ENCODE measurements at regions not wholly inside any gene's neighbourhood (a gene's known extent, or its start where the extent isn't known, plus 50 kb on each side); places are given as distances from the start of the nearest gene placed in this dataset.

- H3K9ac ChIP-seq (ENCODE audit: low read length) = no peak overlapping the region
- TF ChIP-seq EZH2 (IDR thresholded peaks at IDR 0.05; ENCODE audit: borderline replicate concordance, low read length) (no peak), CTCF (IDR thresholded peaks at IDR 0.05; ENCODE audit: low read length) (no peak)
- no peaks in the 10 kb centered on the region for H4K20me1 ChIP-seq (ENCODE audit: insufficient read depth, low read length)
- no peaks in the 10 kb centered on the region for H3K4me1 ChIP-seq (ENCODE audit: insufficient read depth, low read length, severe bottlenecking)
- H3F3A ChIP-seq (ENCODE audit: insufficient read depth, low read length) = no peaks in the 10 kb centered on the region
- H3K27ac ChIP-seq (ENCODE audit: low read depth, low read length, poor library complexity, severe bottlenecking) = no peak overlapping the region
- H3K9me3 ChIP-seq (ENCODE audit: low read length) = no peaks in the 10 kb centered on the region
- no peaks in the 10 kb centered on the region for H3K9me2 ChIP-seq (ENCODE audit: low read depth, low read length)
- no peak overlapping the region for H3K4me2 ChIP-seq (ENCODE audit: low read length)
- no peaks in the 10 kb centered on the region for H3K79me2 ChIP-seq (ENCODE audit: insufficient read depth, low read length)
- no peaks in the 10 kb centered on the region for H3K36me3 ChIP-seq (ENCODE audit: insufficient read depth, low read length)
- H3K27me3 ChIP-seq (ENCODE audit: insufficient read depth, low read length) = no peaks in the 10 kb centered on the region
- H3K4me3 ChIP-seq (ENCODE audit: low read depth, low read length, poor library complexity, severe bottlenecking) = no peak overlapping the region
- no peak overlapping the region for H2AFZ ChIP-seq (ENCODE audit: low read length)
Observed at GRCh38 chr1:87511449-87511848, 182.8 kb downstream of the LMO4 start.

GRCh38 chr1:87512431-87512830 is 183.8 kb downstream of the LMO4 start:
- Histone ChIP-seq H3K4me2 (ENCODE audit: low read length) (no peak overlapping the region), H3K9ac (ENCODE audit: low read length) (no peak overlapping the region), H3K79me2 (ENCODE audit: insufficient read depth, low read length) (no peaks in the 10 kb centered on the region), H3K9me2 (ENCODE audit: low read depth, low read length) (no peaks in the 10 kb centered on the region), H3K27me3 (ENCODE audit: insufficient read depth, low read length) (no peaks in the 10 kb centered on the region), H3K4me3 (ENCODE audit: low read depth, low read length, poor library complexity, severe bottlenecking) (no peak overlapping the region), H3K27ac (ENCODE audit: low read depth, low read length, poor library complexity, severe bottlenecking) (no peak overlapping the region), H2AFZ (ENCODE audit: low read length) (no peak overlapping the region), H3K4me1 (ENCODE audit: insufficient read depth, low read length, severe bottlenecking) (no peaks in the 10 kb centered on the region), H3K9me3 (ENCODE audit: low read length) (no peaks in the 10 kb centered on the region), H3K36me3 (ENCODE audit: insufficient read depth, low read length) (no peaks in the 10 kb centered on the region), H3F3A (ENCODE audit: insufficient read depth, low read length) (no peaks in the 10 kb centered on the region), H4K20me1 (ENCODE audit: insufficient read depth, low read length) (no peaks in the 10 kb centered on the region)
- TF ChIP-seq CTCF (IDR thresholded peaks at IDR 0.05; ENCODE audit: low read length) (no peak), EZH2 (IDR thresholded peaks at IDR 0.05; ENCODE audit: borderline replicate concordance, low read length) (no peak)

GRCh38 chr1:87513255-87513654 is 184.6 kb downstream of the LMO4 start:
- Histone ChIP-seq H3K9me2 (ENCODE audit: low read depth, low read length) (no peaks in the 10 kb centered on the region), H3K27ac (ENCODE audit: low read depth, low read length, poor library complexity, severe bottlenecking) (no peak overlapping the region), H3F3A (ENCODE audit: insufficient read depth, low read length) (no peaks in the 10 kb centered on the region), H3K36me3 (ENCODE audit: insufficient read depth, low read length) (no peaks in the 10 kb centered on the region), H2AFZ (ENCODE audit: low read length) (no peak overlapping the region), H3K79me2 (ENCODE audit: insufficient read depth, low read length) (no peaks in the 10 kb centered on the region), H3K4me3 (ENCODE audit: low read depth, low read length, poor library complexity, severe bottlenecking) (no peak overlapping the region), H3K9ac (ENCODE audit: low read length) (no peak overlapping the region), H4K20me1 (ENCODE audit: insufficient read depth, low read length) (no peaks in the 10 kb centered on the region), H3K27me3 (ENCODE audit: insufficient read depth, low read length) (no peaks in the 10 kb centered on the region), H3K4me1 (ENCODE audit: insufficient read depth, low read length, severe bottlenecking) (no peaks in the 10 kb centered on the region), H3K4me2 (ENCODE audit: low read length) (no peak overlapping the region), H3K9me3 (ENCODE audit: low read length) (no peaks in the 10 kb centered on the region)
- no peak for TF ChIP-seq EZH2 (IDR thresholded peaks at IDR 0.05; ENCODE audit: borderline replicate concordance, low read length)
- TF ChIP-seq CTCF (IDR thresholded peaks at IDR 0.05; ENCODE audit: low read length) = no peak

Measured in OCI-LY1 (cell line).